Neural cell (in vitro differentiated cells): ENCODE measurements at regions not wholly inside any gene's neighbourhood (a gene's known extent, or its start where the extent isn't known, plus 50 kb on each side); places are given as distances from the start of the nearest gene placed in this dataset.
"Not testable (repeated sequence)": the region's sequence is repeated elsewhere in the genome, so short reads cannot be mapped to it uniquely, and the experiment has no call there.

Source experiments
- H2AFZ ChIP-seq: fragments of 200-600, 300-800 bp; sonication (generic), shearing (Covaris generic); 2 replicates; pipeline ENCODE4 v1.6.0; 2014; ENCODE audit warnings: low read depth, mild to moderate bottlenecking, antibody characterized with exemption, low read length, moderate library complexity
- H3F3A ChIP-seq: fragments of 200-600 bp; shearing (Covaris generic); 2 replicates; pipeline ENCODE4 v1.6.1; 2016; ENCODE audit warnings: mild to moderate bottlenecking, moderate library complexity, mixed read lengths, antibody characterized with exemption, low read length; ENCODE audit not compliant: insufficient read depth, poor library complexity, severe bottlenecking
- H3K27ac ChIP-seq: fragments of 200-600, 300-800 bp; sonication (generic), shearing (Covaris generic); 2 replicates; pipeline ENCODE4 v1.5.1; 2014; ENCODE audit warnings: mild to moderate bottlenecking, low read length, moderate library complexity
- H3K27me3 ChIP-seq: fragments of 300-800, 200-600 bp; sonication (generic), shearing (Covaris generic); 2 replicates; pipeline ENCODE4 v1.6.0; 2014; ENCODE audit warnings: mild to moderate bottlenecking, low read depth, low read length, moderate library complexity; ENCODE audit not compliant: insufficient read depth
- H3K36me3 ChIP-seq: fragments of 300-800, 200-600 bp; sonication (generic), shearing (Covaris generic); 2 replicates; pipeline ENCODE4 v1.5.1; 2014; ENCODE audit warnings: mild to moderate bottlenecking, antibody characterized with exemption, low read length, moderate library complexity; ENCODE audit not compliant: insufficient read depth
- H3K4me2 ChIP-seq: fragments of 300-800, 200-600 bp; sonication (generic), shearing (Covaris generic); 2 replicates; pipeline ENCODE4 v1.6.0; 2014; ENCODE audit warnings: mild to moderate bottlenecking, low read length
- H3K4me3 ChIP-seq: fragments of 300-800, 200-600 bp; sonication (generic), shearing (Covaris generic); 2 replicates; pipeline ENCODE4 v1.5.1; 2014; ENCODE audit warnings: mild to moderate bottlenecking, low read length, moderate library complexity
- H3K79me2 ChIP-seq: fragments of 200-600 bp; shearing (Covaris generic); replicated peaks from 2 replicates; pipeline ENCODE4 v1.6.0; 2014; ENCODE audit warnings: mild to moderate bottlenecking, low read length, moderate library complexity; ENCODE audit not compliant: insufficient read depth
- H3K9ac ChIP-seq: fragments of 300-800, 200-600 bp; sonication (generic), shearing (Covaris generic); 2 replicates; pipeline ENCODE4 v1.6.1; 2016; ENCODE audit warnings: mild to moderate bottlenecking, low read length, mixed read lengths
- H3K9me2 ChIP-seq: fragments of 200-600 bp; shearing (Covaris generic); 2 replicates; pipeline ENCODE4 v1.6.1; 2016; ENCODE audit warnings: mild to moderate bottlenecking, low read length, mixed read lengths; ENCODE audit not compliant: insufficient read depth
- H3K9me3 ChIP-seq: fragments of 200-600, 300-800 bp; sonication (generic), shearing (Covaris generic); 2 replicates; pipeline ENCODE4 v1.6.1; 2016; ENCODE audit warnings: mild to moderate bottlenecking, mixed run types, low read length, moderate library complexity, mixed read lengths
- H4K20me1 ChIP-seq: fragments of 200-600 bp; shearing (Covaris generic); 2 replicates; pipeline ENCODE4 v1.6.1; 2016; ENCODE audit warnings: mild to moderate bottlenecking, mixed run types; ENCODE audit not compliant: insufficient read depth
- CTCF ChIP-seq: fragments of 450-650 bp; IDR thresholded peaks from 2 replicates; pipeline ENCODE4 v1.5.1; 2014; ENCODE audit warnings: antibody characterized with exemption, mild to moderate bottlenecking, moderate library complexity; ENCODE audit not compliant: poor library complexity, severe bottlenecking
- EP300 ChIP-seq: fragments of 450-650 bp; conservative IDR thresholded peaks from 2 replicates; pipeline ENCODE4 v1.6.1; 2014; ENCODE audit warnings: antibody characterized with exemption, mild to moderate bottlenecking, moderate library complexity; ENCODE audit not compliant: poor library complexity, severe bottlenecking
- EZH2 ChIP-seq: fragments of 200-600, 300-800 bp; shearing (Covaris generic), sonication (generic); IDR thresholded peaks from 2 replicates; pipeline ENCODE4 v1.6.1; 2014; ENCODE audit warnings: antibody characterized with exemption, low read length, borderline replicate concordance, mild to moderate bottlenecking; ENCODE audit not compliant: insufficient read depth, poor library complexity, severe bottlenecking
- MXI1 ChIP-seq: fragments of 450-650 bp; conservative IDR thresholded peaks from 2 replicates; pipeline ENCODE4 v1.6.1; 2014; ENCODE audit warnings: antibody characterized with exemption, mild to moderate bottlenecking; ENCODE audit not compliant: poor library complexity, severe bottlenecking
- POLR2AphosphoS5 ChIP-seq: IDR thresholded peaks from 2 replicates; pipeline ENCODE4 v1.6.1; 2012
- RAD21 ChIP-seq: fragments of 450-650 bp; conservative IDR thresholded peaks from 2 replicates; pipeline ENCODE4 v1.6.1; 2014; ENCODE audit warnings: antibody characterized with exemption, mild to moderate bottlenecking, moderate library complexity
- REST ChIP-seq: IDR thresholded peaks from 2 replicates; pipeline ENCODE4 v1.6.1; 2012; ENCODE audit warnings: borderline replicate concordance
- SMC3 ChIP-seq: fragments of 450-650 bp; conservative IDR thresholded peaks from 2 replicates; pipeline ENCODE4 v1.6.1; 2014; ENCODE audit warnings: antibody characterized with exemption, mild to moderate bottlenecking, moderate library complexity; ENCODE audit not compliant: poor library complexity
- TAF1 ChIP-seq: IDR thresholded peaks from 2 replicates; pipeline ENCODE4 v1.6.1; 2012; ENCODE audit warnings: low read depth

GRCh38 chrX:117838581-117839331, 277.9 kb downstream of the KLHL13 start:
- H3K9me2 ChIP-seq, result no peaks in the 10 kb centered on the region
- no peaks in the 10 kb centered on the region for H3F3A ChIP-seq
- no peaks in the 10 kb centered on the region for H3K27me3 ChIP-seq
- H4K20me1 ChIP-seq, result no peaks in the 10 kb centered on the region
- H3K9me3 ChIP-seq, result no peaks in the 10 kb centered on the region
- no peaks in the 10 kb centered on the region for H3K79me2 ChIP-seq
- TF ChIP-seq EZH2 (no peak), TAF1 (no peak), SMC3 (no peak)
- no peak overlapping the region for H2AFZ ChIP-seq
- no peaks in the 10 kb centered on the region for H3K36me3 ChIP-seq
- H3K9ac ChIP-seq, result no peak overlapping the region
- no peak overlapping the region for H3K4me2 ChIP-seq
- no peak overlapping the region for H3K27ac ChIP-seq
- H3K4me3 ChIP-seq, result no peak overlapping the region

- no peaks in the 10 kb centered on the region for H3K9me2 ChIP-seq
- no peaks in the 10 kb centered on the region for H3K36me3 ChIP-seq
- H2AFZ ChIP-seq, result no peak overlapping the region
- no peaks in the 10 kb centered on the region for H4K20me1 ChIP-seq
- no peaks in the 10 kb centered on the region for H3K27me3 ChIP-seq
- no peak overlapping the region for H3K27ac ChIP-seq
- H3F3A ChIP-seq, result no peaks in the 10 kb centered on the region
- H3K4me2 ChIP-seq, result no peak overlapping the region
- TF ChIP-seq EP300 (no peak), MXI1 (no peak), RAD21 (no peak), CTCF (no peak), SMC3 (no peak), EZH2 (no peak), POLR2AphosphoS5 (no peak), REST (no peak), TAF1 (no peak)
- H3K4me3 ChIP-seq, result no peak overlapping the region
- H3K9me3 ChIP-seq, result no peaks in the 10 kb centered on the region
- no peaks in the 10 kb centered on the region for H3K79me2 ChIP-seq
- H3K9ac ChIP-seq, result no peak overlapping the region
Measured at GRCh38 chrX:117835034-117835433, 281.6 kb downstream of the KLHL13 start.

GRCh38 chrX:117834076-117834475, 282.5 kb downstream of the KLHL13 start:
- Histone ChIP-seq H3K4me2 (no peak overlapping the region), H3K4me3 (no peak overlapping the region), H3K79me2 (no peaks in the 10 kb centered on the region), H3K27me3 (no peaks in the 10 kb centered on the region), H3F3A (no peaks in the 10 kb centered on the region), H3K27ac (no peak overlapping the region), H4K20me1 (no peaks in the 10 kb centered on the region), H3K9me3 (no peaks in the 10 kb centered on the region), H3K36me3 (no peaks in the 10 kb centered on the region), H3K9ac (no peak overlapping the region), H2AFZ (no peak overlapping the region), H3K9me2 (no peaks in the 10 kb centered on the region)
- no peak for TF ChIP-seq EZH2
- no peak for TF ChIP-seq CTCF
- no peak for TF ChIP-seq RAD21
- TF ChIP-seq POLR2AphosphoS5, result no peak
- TF ChIP-seq TAF1, result no peak
- TF ChIP-seq MXI1, result no peak

GRCh38 chrX:117821472-117821871, 295.1 kb downstream of the KLHL13 start:
- H3K4me2 ChIP-seq, H3K36me3 ChIP-seq, H3F3A ChIP-seq, H3K4me3 ChIP-seq, H3K27ac ChIP-seq, H2AFZ ChIP-seq, H3K9ac ChIP-seq, H3K9me2 ChIP-seq, H3K27me3 ChIP-seq, H3K79me2 ChIP-seq, H4K20me1 ChIP-seq, H3K9me3 ChIP-seq: not testable (repeated sequence)
